BJ (cell line): ENCODE measurements at regions not wholly inside any gene's neighbourhood (a gene's known extent, or its start where the extent isn't known, plus 50 kb on each side); places are given as distances from the start of the nearest gene placed in this dataset.

Experiments used
- CTCF ChIA-PET: fragments of 350-600 bp; formaldehyde crosslinking; extraction: SDS; loops from one replicate; lab custom pipeline; 2021; ENCODE audit warnings: antibody characterized with exemption, inconsistent platforms; lab: Yijun Ruan, JAX
- POLR2A ChIA-PET: fragments of 300-600 bp; sonication (Branson Sonifier 250); formaldehyde crosslinking; extraction: SDS; loops from one replicate; lab custom pipeline; 2021; ENCODE audit warnings: antibody characterized with exemption; lab: Charles Lee
- DNase-seq: peaks from one replicate; pipeline ENCODE4 v3.0.0-alpha.2; 2011; ENCODE audit warnings: low read depth
- H3K27me3 ChIP-seq: 2 replicates; pipeline ENCODE4 v1.6.0; 2011; ENCODE audit warnings: low read length; ENCODE audit not compliant: control insufficient read depth, insufficient read depth
- H3K36me3 ChIP-seq: 2 replicates; pipeline ENCODE4 v1.5.1; 2011; ENCODE audit warnings: low read length; ENCODE audit not compliant: control insufficient read depth, insufficient read depth
- H3K4me3 ChIP-seq: 2 replicates; pipeline ENCODE4 v1.5.1; 2011; ENCODE audit warnings: low read depth, mild to moderate bottlenecking, control low read depth, low read length
- CTCF ChIP-seq: IDR thresholded peaks from 2 replicates; pipeline ENCODE4 v1.5.1; 2011; ENCODE audit warnings: low read depth, mild to moderate bottlenecking, control low read depth, inconsistent platforms, low read length, moderate library complexity; ENCODE audit not compliant: insufficient read depth

- no peaks in the 10 kb centered on the region for H3K27me3 ChIP-seq
- H3K36me3 ChIP-seq, result no peaks in the 10 kb centered on the region
- TF ChIP-seq CTCF, result no peak
- CTCF ChIA-PET, result no interaction called here
- DNase-seq, result no peak
- no peak overlapping the region for H3K4me3 ChIP-seq
- POLR2A ChIA-PET, result no interaction called here
Observed at GRCh38 chr7:121810831-121811672, 61.9 kb upstream of the PTPRZ1 start.

GRCh38 chr7:121807078-121807477 lies 65.9 kb upstream of the PTPRZ1 start:
- POLR2A ChIA-PET, result no interaction called here
- DNase-seq, result no peak
- TF ChIP-seq CTCF, result no peak
- CTCF ChIA-PET, result no interaction called here
- Histone ChIP-seq H3K4me3 (no peak overlapping the region), H3K27me3 (no peaks in the 10 kb centered on the region), H3K36me3 (no peaks in the 10 kb centered on the region)

GRCh38 chr7:121803039-121803438 lies 69.9 kb upstream of the PTPRZ1 start:
- Histone ChIP-seq H3K4me3 (no peak overlapping the region), H3K36me3 (no peaks in the 10 kb centered on the region), H3K27me3 (no peaks in the 10 kb centered on the region)
- POLR2A ChIA-PET, result no interaction called here
- DNase-seq, result no peak
- CTCF ChIA-PET, result interaction anchor here (2.1 kb wide), 1 partner anchor 16 kb away, joined by 7 read pairs; no protein-coding TSS in a partner anchor
- TF ChIP-seq CTCF, result no peak

GRCh38 chr7:121800916-121801675 lies 71.9 kb upstream of the PTPRZ1 start:
- ChIA-PET POLR2A (no interaction called here), CTCF (no interaction called here)
- H3K36me3 ChIP-seq, result no peaks in the 10 kb centered on the region
- H3K27me3 ChIP-seq, result no peaks in the 10 kb centered on the region
- H3K4me3 ChIP-seq, result no peak overlapping the region
- no peak for DNase-seq
- TF ChIP-seq CTCF, result no peak

- no peak for DNase-seq
- H3K4me3 ChIP-seq, result no peak overlapping the region
- ChIA-PET CTCF (no interaction called here), POLR2A (no interaction called here)
- no peak for TF ChIP-seq CTCF
- no peaks in the 10 kb centered on the region for H3K36me3 ChIP-seq
- H3K27me3 ChIP-seq, result no peaks in the 10 kb centered on the region
Observed at GRCh38 chr7:121798896-121799295, 74.1 kb upstream of the PTPRZ1 start.
